ENCODE measurements at regions not wholly inside any gene's neighbourhood (a gene's known extent, or its start where the extent isn't known, plus 50 kb on each side); places are given as distances from the start of the nearest gene placed in this dataset.

DNA sequence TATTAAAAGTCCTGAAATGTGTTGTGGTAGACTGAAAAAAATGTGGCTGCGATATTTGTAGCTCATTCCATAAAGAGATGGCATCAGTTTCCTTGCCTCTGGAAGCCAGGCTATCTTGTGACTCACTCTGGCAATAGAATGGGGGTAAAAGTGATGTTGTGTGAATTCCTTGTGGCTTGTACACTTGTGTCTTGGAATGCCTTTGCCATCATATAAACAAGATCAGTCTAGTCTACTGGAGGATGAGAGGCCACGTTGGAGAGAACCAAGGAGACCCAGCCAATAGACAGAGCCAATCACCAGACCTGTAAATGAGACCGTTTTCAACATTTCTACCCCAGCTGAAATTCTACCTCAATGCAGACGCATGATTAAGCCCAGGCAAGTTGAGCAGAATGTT lies 254.1 kb downstream of the TRIB2 start (continued):
- TF ChIP-seq, protein P1, sequence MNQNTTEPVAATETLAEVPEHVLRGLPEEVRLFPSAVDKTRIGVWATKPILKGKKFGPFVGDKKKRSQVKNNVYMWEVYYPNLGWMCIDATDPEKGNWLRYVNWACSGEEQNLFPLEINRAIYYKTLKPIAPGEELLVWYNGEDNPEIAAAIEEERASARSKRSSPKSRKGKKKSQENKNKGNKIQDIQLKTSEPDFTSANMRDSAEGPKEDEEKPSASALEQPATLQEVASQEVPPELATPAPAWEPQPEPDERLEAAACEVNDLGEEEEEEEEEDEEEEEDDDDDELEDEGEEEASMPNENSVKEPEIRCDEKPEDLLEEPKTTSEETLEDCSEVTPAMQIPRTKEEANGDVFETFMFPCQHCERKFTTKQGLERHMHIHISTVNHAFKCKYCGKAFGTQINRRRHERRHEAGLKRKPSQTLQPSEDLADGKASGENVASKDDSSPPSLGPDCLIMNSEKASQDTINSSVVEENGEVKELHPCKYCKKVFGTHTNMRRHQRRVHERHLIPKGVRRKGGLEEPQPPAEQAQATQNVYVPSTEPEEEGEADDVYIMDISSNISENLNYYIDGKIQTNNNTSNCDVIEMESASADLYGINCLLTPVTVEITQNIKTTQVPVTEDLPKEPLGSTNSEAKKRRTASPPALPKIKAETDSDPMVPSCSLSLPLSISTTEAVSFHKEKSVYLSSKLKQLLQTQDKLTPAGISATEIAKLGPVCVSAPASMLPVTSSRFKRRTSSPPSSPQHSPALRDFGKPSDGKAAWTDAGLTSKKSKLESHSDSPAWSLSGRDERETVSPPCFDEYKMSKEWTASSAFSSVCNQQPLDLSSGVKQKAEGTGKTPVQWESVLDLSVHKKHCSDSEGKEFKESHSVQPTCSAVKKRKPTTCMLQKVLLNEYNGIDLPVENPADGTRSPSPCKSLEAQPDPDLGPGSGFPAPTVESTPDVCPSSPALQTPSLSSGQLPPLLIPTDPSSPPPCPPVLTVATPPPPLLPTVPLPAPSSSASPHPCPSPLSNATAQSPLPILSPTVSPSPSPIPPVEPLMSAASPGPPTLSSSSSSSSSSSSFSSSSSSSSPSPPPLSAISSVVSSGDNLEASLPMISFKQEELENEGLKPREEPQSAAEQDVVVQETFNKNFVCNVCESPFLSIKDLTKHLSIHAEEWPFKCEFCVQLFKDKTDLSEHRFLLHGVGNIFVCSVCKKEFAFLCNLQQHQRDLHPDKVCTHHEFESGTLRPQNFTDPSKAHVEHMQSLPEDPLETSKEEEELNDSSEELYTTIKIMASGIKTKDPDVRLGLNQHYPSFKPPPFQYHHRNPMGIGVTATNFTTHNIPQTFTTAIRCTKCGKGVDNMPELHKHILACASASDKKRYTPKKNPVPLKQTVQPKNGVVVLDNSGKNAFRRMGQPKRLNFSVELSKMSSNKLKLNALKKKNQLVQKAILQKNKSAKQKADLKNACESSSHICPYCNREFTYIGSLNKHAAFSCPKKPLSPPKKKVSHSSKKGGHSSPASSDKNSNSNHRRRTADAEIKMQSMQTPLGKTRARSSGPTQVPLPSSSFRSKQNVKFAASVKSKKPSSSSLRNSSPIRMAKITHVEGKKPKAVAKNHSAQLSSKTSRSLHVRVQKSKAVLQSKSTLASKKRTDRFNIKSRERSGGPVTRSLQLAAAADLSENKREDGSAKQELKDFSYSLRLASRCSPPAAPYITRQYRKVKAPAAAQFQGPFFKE (tag by site-specific recombination; IDR thresholded peaks at IDR 0.05; ENCODE audit: borderline replicate concordance) = no peak
- no peak for TF ChIP-seq ZFP3 (tag by site-specific recombination; IDR thresholded peaks at IDR 0.05; ENCODE audit: low read depth)
- TF ChIP-seq ZNF341 (tag by site-specific recombination; IDR thresholded peaks at IDR 0.05; ENCODE audit: low read depth) = no peak
- no peak for TF ChIP-seq HOXC10 (CRISPR knock-in tag; IDR thresholded peaks at IDR 0.05)
- TF ChIP-seq, protein P2, sequence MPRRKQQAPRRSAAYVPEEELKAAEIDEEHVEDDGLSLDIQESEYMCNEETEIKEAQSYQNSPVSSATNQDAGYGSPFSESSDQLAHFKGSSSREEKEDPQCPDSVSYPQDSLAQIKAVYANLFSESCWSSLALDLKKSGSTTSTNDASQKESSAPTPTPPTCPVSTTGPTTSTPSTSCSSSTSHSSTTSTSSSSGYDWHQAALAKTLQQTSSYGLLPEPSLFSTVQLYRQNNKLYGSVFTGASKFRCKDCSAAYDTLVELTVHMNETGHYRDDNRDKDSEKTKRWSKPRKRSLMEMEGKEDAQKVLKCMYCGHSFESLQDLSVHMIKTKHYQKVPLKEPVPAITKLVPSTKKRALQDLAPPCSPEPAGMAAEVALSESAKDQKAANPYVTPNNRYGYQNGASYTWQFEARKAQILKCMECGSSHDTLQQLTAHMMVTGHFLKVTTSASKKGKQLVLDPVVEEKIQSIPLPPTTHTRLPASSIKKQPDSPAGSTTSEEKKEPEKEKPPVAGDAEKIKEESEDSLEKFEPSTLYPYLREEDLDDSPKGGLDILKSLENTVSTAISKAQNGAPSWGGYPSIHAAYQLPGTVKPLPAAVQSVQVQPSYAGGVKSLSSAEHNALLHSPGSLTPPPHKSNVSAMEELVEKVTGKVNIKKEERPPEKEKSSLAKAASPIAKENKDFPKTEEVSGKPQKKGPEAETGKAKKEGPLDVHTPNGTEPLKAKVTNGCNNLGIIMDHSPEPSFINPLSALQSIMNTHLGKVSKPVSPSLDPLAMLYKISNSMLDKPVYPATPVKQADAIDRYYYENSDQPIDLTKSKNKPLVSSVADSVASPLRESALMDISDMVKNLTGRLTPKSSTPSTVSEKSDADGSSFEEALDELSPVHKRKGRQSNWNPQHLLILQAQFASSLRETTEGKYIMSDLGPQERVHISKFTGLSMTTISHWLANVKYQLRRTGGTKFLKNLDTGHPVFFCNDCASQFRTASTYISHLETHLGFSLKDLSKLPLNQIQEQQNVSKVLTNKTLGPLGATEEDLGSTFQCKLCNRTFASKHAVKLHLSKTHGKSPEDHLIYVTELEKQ (tag by site-specific recombination; IDR thresholded peaks at IDR 0.05; ENCODE audit: borderline replicate concordance) = no peak
- no peak for TF ChIP-seq ZBTB1 (tag by site-specific recombination; IDR thresholded peaks at IDR 0.05)
- TF ChIP-seq ZNF514 (tag by site-specific recombination; IDR thresholded peaks at IDR 0.05) = no peak
- no peak for TF ChIP-seq ZNF785 (tag by site-specific recombination; IDR thresholded peaks at IDR 0.05)
- TF ChIP-seq, protein P3, sequence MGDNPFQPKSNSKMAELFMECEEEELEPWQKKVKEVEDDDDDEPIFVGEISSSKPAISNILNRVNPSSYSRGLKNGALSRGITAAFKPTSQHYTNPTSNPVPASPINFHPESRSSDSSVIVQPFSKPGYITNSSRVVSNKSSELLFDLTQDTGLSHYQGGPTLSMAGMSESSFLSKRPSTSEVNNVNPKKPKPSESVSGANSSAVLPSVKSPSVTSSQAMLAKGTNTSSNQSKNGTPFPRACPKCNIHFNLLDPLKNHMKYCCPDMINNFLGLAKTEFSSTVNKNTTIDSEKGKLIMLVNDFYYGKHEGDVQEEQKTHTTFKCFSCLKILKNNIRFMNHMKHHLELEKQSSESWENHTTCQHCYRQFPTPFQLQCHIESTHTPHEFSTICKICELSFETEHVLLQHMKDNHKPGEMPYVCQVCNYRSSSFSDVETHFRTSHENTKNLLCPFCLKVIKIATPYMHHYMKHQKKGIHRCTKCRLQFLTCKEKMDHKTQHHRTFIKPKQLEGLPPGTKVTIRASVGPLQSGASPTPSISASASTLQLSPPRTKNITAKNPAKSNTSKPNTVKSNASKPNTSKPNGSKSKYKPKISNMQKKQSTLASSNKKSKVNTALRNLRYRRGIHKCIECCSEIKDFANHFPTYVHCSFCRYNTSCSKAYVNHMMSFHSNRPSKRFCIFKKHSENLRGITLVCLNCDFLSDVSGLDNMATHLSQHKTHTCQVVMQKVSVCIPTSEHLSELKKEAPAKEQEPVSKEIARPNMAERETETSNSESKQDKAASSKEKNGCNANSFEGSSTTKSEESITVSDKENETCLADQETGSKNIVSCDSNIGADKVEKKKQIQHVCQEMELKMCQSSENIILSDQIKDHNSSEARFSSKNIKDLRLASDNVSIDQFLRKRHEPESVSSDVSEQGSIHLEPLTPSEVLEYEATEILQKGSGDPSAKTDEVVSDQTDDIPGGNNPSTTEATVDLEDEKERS (tag by site-specific recombination; IDR thresholded peaks at IDR 0.05) = no peak

DNA sequence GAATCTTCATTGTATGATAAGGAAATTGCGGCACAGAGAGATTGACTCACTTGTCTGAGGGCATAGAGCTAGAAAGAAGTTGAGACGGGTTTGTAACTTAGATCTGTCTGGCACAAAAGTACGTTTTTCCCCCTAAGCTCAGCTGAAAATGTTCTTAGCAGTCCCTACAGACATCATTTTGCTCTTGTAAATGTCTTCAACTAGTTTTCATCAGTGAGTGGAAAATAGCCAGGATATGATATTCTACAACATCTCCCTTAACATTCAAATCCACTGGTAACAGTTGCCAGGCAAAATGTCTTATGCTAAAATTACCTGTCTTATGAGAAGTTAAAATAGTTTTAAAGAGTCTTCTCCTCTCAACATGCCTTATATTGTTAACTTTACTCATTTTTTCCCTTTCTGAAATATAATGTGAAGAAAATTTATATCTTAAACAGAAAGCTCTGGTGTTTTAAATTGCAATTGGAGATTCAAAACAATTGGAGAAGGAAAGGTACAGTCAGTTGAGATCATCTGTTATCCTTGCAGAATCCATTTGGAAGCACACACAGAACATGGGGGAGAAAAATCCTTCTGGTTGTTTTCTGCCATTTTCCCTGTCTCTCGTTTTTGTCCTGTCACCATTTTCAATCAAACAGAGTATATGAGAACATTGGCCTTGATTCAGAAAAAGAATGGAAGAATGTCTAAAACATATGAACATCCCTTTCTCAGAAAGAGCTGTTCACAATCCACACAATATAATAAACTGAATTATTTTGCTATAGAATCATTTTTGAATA lies 255.0 kb downstream of the TRIB2 start:
- no peak overlapping the region for H3K4me3 ChIP-seq (ENCODE audit: low read depth, low read length)
- CTCF ChIA-PET = no interaction called here
- H3K4me1 ChIP-seq (ENCODE audit: control insufficient read depth, insufficient read depth, low read length) = no peaks in the 10 kb centered on the region
- H3K36me3 ChIP-seq (ENCODE audit: control insufficient read depth in 2 of 2, insufficient read depth in 1 of 2, low read length in 2 of 2) = no peaks in the 10 kb centered on the region
- TF ChIP-seq ZNF239 (tag by site-specific recombination; IDR thresholded peaks at IDR 0.05) (no peak), ZNF354C (tag by site-specific recombination; IDR thresholded peaks at IDR 0.05; ENCODE audit: borderline replicate concordance, low read depth) (no peak), ZNF558 (tag by site-specific recombination; IDR thresholded peaks at IDR 0.05) (no peak)
- no peaks in the 10 kb centered on the region for H3K9me3 ChIP-seq (ENCODE audit: control insufficient read depth, insufficient read depth, low read depth, low read length)
- no peak overlapping the region for H3K27ac ChIP-seq (ENCODE audit: extremely low read depth, low read depth, low read length)
- POLR2A ChIA-PET = no interaction called here
